HUES6 (cell line): ENCODE measurements at regions not wholly inside any gene's neighbourhood (a gene's known extent, or its start where the extent isn't known, plus 50 kb on each side); places are given as distances from the start of the nearest gene placed in this dataset.
"Not testable (repeated sequence)": the region's sequence is repeated elsewhere in the genome, so short reads cannot be mapped to it uniquely, and the experiment has no call there.

Experiments
- H3K27ac ChIP-seq: 2 replicates; pipeline ENCODE4 v1.7.0; 2013; ENCODE audit warnings: low read depth, mild to moderate bottlenecking, low read length, inconsistent platforms
- H3K27me3 ChIP-seq: 2 replicates; pipeline ENCODE4 v1.6.1; 2013; ENCODE audit warnings: low read length; ENCODE audit not compliant: control insufficient read depth, insufficient read depth
- H3K36me3 ChIP-seq: 2 replicates; pipeline ENCODE4 v1.6.1; 2013; ENCODE audit warnings: low read length; ENCODE audit not compliant: control insufficient read depth, insufficient read depth
- H3K4me1 ChIP-seq: 2 replicates; pipeline ENCODE4 v1.6.1; 2013; ENCODE audit warnings: low read length; ENCODE audit not compliant: control insufficient read depth, insufficient read depth
- H3K4me3 ChIP-seq: 2 replicates; pipeline ENCODE4 v1.5.1; 2013; ENCODE audit warnings: low read depth, low read length
- H3K9ac ChIP-seq: one replicate; pipeline ENCODE4 v1.6.1; 2013; ENCODE audit warnings: mild to moderate bottlenecking, low read length
- H3K9me3 ChIP-seq: 2 replicates; pipeline ENCODE4 v1.6.1; 2013; ENCODE audit warnings: low read depth, low read length; ENCODE audit not compliant: control insufficient read depth, insufficient read depth

GRCh38 chr4:151484396-151485102, 75.6 kb downstream of the FHIP1A start:
- peaks cover 71% of the 10 kb centered on the region for H3K4me1 ChIP-seq

GRCh38 chr4:151485541-151486131, 76.7 kb downstream of the FHIP1A start:
- Histone ChIP-seq H3K9ac (peak overlapping the region; percentile 5), H3K4me1 (peaks cover 70% of the 10 kb centered on the region), H3K27me3 (no peaks in the 10 kb centered on the region), H3K4me3 (no peak overlapping the region), H3K9me3 (no peaks in the 10 kb centered on the region), H3K36me3 (no peaks in the 10 kb centered on the region), H3K27ac (peak overlapping the region; percentile 93)

More at GRCh38 chr4:151484396-151485102, 75.6 kb downstream of the FHIP1A start:
- no peaks in the 10 kb centered on the region for H3K36me3 ChIP-seq
- peak overlapping the region; percentile 69 for H3K9ac ChIP-seq
- no peaks in the 10 kb centered on the region for H3K9me3 ChIP-seq
- H3K27me3 ChIP-seq: no peaks in the 10 kb centered on the region
- H3K4me3 ChIP-seq: peak overlapping the region; percentile 37
- H3K27ac ChIP-seq: peak overlapping the region; percentile 93

GRCh38 chr4:151486168-151486567, 77.2 kb downstream of the FHIP1A start:
- H3K4me1 ChIP-seq: peaks cover 67% of the 10 kb centered on the region
- no peak overlapping the region for H3K9ac ChIP-seq
- no peaks in the 10 kb centered on the region for H3K27me3 ChIP-seq
- H3K36me3 ChIP-seq: no peaks in the 10 kb centered on the region
- H3K9me3 ChIP-seq: 0 out of 2 replicates have a peak, but pooled peaks cover under 1% of the 10 kb centered on the region
- no peak overlapping the region for H3K4me3 ChIP-seq
- peak overlapping the region; percentile 93; the same call in 1 of the 2 replicates for H3K27ac ChIP-seq

DNA sequence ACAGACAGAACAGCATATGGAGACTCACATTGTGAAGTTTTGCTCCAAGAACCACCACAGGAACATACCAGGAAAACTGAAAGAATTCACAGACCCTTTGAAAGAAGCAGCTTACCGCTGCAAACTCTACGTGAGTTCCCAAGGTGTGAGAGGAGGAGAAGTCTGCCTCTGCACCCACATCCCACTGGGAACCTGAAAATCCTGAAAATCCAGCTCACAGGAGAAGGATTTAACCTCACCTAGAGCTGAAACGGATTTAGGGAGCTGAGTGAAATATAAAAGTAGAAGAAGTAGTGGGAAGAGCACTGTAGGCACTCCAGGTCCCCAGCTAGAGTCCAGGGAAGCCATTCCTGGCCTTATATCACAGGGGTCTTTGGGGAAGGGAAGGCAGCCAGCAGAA, 80.0 kb downstream of the FHIP1A start:
- H3K4me3 ChIP-seq: peak overlapping the region; percentile 8; the same call in 1 of the 2 replicates
- H3K27me3 ChIP-seq: no peaks in the 10 kb centered on the region
- H3K36me3 ChIP-seq: no peaks in the 10 kb centered on the region
- H3K9ac ChIP-seq: peak overlapping the region; percentile 18
- H3K4me1 ChIP-seq: peaks cover 42% of the 10 kb centered on the region
- H3K27ac ChIP-seq: peak overlapping the region; percentile 27; the same call in 1 of the 2 replicates
- 0 out of 2 replicates have a peak, but pooled peaks cover 4% of the 10 kb centered on the region for H3K9me3 ChIP-seq

GRCh38 chr4:151489462-151490203, 80.7 kb downstream of the FHIP1A start:
- Histone ChIP-seq H3K36me3 (no peaks in the 10 kb centered on the region), H3K4me1 (peaks cover 35% of the 10 kb centered on the region), H3K9me3 (0 out of 2 replicates have a peak, but pooled peaks cover 9% of the 10 kb centered on the region), H3K27ac (0 out of 2 replicates have a peak overlapping the region, but pooled peaks have one; percentile 27), H3K27me3 (no peaks in the 10 kb centered on the region), H3K4me3 (peak overlapping the region; percentile 8; the same call in 1 of the 2 replicates), H3K9ac (peak overlapping the region; percentile 18)

DNA sequence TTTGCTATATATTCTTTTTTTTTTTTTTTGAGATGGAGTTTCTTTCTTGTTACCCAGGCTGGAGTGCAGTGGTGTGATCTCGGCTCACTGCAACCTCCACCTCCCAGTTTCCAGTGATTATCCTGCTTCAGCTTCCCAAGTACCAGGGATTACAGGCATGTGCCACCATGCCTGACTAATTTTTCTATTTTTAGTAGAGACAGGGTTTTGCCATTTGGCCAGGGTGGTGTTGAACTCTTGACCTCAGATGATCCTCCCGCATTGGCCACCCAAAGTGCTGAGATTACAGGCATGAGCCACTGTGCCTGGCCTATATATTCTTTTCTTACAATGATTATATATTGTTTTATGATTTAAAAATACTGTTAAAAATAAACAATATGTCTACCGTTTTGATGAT, 86.6 kb downstream of the FHIP1A start:
- H3K36me3 ChIP-seq, H3K4me3 ChIP-seq, H3K27ac ChIP-seq, H3K27me3 ChIP-seq, H3K4me1 ChIP-seq, H3K9ac ChIP-seq, H3K9me3 ChIP-seq: not testable (repeated sequence)

- H3K4me1 ChIP-seq, H3K27ac ChIP-seq, H3K4me3 ChIP-seq, H3K27me3 ChIP-seq, H3K36me3 ChIP-seq, H3K9ac ChIP-seq: not testable (repeated sequence)
- H3K9me3 ChIP-seq: peaks cover 21% of the 10 kb centered on the region
Measured at GRCh38 chr4:151511548-151511947, 102.6 kb downstream of the FHIP1A start.

GRCh38 chr4:151517896-151518295, 108.9 kb downstream of the FHIP1A start:
- H3K9me3 ChIP-seq: no peaks in the 10 kb centered on the region
- H3K4me1 ChIP-seq: no peaks in the 10 kb centered on the region; the same call in 1 of the 2 replicates
- H3K27me3 ChIP-seq: no peaks in the 10 kb centered on the region
- no peak overlapping the region for H3K27ac ChIP-seq
- no peak overlapping the region for H3K4me3 ChIP-seq
- no peak overlapping the region for H3K9ac ChIP-seq
- H3K36me3 ChIP-seq: no peaks in the 10 kb centered on the region

GRCh38 chr4:151518359-151518758, 109.4 kb downstream of the FHIP1A start:
- no peaks in the 10 kb centered on the region for H3K9me3 ChIP-seq
- H3K27ac ChIP-seq: no peak overlapping the region
- no peaks in the 10 kb centered on the region; the same call in 1 of the 2 replicates for H3K4me1 ChIP-seq
- no peak overlapping the region for H3K4me3 ChIP-seq
- H3K9ac ChIP-seq: no peak overlapping the region
- no peaks in the 10 kb centered on the region for H3K36me3 ChIP-seq
- H3K27me3 ChIP-seq: no peaks in the 10 kb centered on the region

GRCh38 chr4:151519728-151520415, 110.9 kb downstream of the FHIP1A start:
- Histone ChIP-seq H3K9ac (no peak overlapping the region), H3K27me3 (no peaks in the 10 kb centered on the region), H3K27ac (no peak overlapping the region), H3K9me3 (no peaks in the 10 kb centered on the region), H3K4me1 (peaks cover 7% of the 10 kb centered on the region), H3K36me3 (no peaks in the 10 kb centered on the region), H3K4me3 (no peak overlapping the region)
